GM13976 (cell line): ENCODE measurements at regions not wholly inside any gene's neighbourhood (a gene's known extent, or its start where the extent isn't known, plus 50 kb on each side); places are given as distances from the start of the nearest gene placed in this dataset.

ENCODE experiments used
- DNase-seq: peaks from one replicate; pipeline ENCODE4 v3.0.0; 2012; ENCODE audit warnings: low spot score
- CTCF ChIP-seq: IDR thresholded peaks from 2 replicates; pipeline ENCODE4 v1.5.1; 2012; ENCODE audit warnings: borderline replicate concordance, mild to moderate bottlenecking; ENCODE audit not compliant: insufficient read depth; ENCODE audit errors: extremely low read depth, missing control alignments, control extremely low read depth
- in situ Hi-C: fragments of 300-500 bp; cut with MboI; formaldehyde crosslinking; loops from one replicate; pipeline ENCODE4 v1.12.0; 2022; ENCODE audit warnings: low sequenced_read_pairs, mixed read lengths, inconsistent platforms; ENCODE audit not compliant: unreplicated experiment

GRCh38 chr2:22582107-22582506 is 802.9 kb upstream of the KLHL29 start:
- DNase-seq, result no peak
- TF ChIP-seq CTCF, result no peak
- in situ Hi-C loops, result no loop called here

GRCh38 chr2:22596306-22596705 is 788.7 kb upstream of the KLHL29 start:
- TF ChIP-seq CTCF, result no peak

GRCh38 chr2:22600156-22600555 is 784.8 kb upstream of the KLHL29 start:
- in situ Hi-C loops, result no loop called here
- no peak for TF ChIP-seq CTCF
- DNase-seq, result no peak

More at GRCh38 chr2:22596306-22596705, 788.7 kb upstream of the KLHL29 start:
- no peak for DNase-seq
- in situ Hi-C loops, result no loop called here

- in situ Hi-C loops, result no loop called here
- no peak for TF ChIP-seq CTCF
Observed at GRCh38 chr2:22600999-22601398, 784.0 kb upstream of the KLHL29 start.

GRCh38 chr2:22604136-22604535 is 780.8 kb upstream of the KLHL29 start:
- in situ Hi-C loops, result no loop called here
- no peak for TF ChIP-seq CTCF
- no peak for DNase-seq

More at GRCh38 chr2:22600999-22601398, 784.0 kb upstream of the KLHL29 start:
- no peak for DNase-seq

GRCh38 chr2:22616031-22616430 is 768.9 kb upstream of the KLHL29 start:
- DNase-seq, result no peak
- in situ Hi-C loops, result no loop called here
- no peak for TF ChIP-seq CTCF

- TF ChIP-seq CTCF, result no peak
- DNase-seq, result no peak
- in situ Hi-C loops, result no loop called here
Observed at GRCh38 chr2:22623620-22624019, 761.4 kb upstream of the KLHL29 start.
